ENCODE measurements at regions not wholly inside any gene's neighbourhood (a gene's known extent, or its start where the extent isn't known, plus 50 kb on each side); places are given as distances from the start of the nearest gene placed in this dataset.
"Not testable (repeated sequence)": the region's sequence is repeated elsewhere in the genome, so short reads cannot be mapped to it uniquely, and the experiment has no call there.

DNA sequence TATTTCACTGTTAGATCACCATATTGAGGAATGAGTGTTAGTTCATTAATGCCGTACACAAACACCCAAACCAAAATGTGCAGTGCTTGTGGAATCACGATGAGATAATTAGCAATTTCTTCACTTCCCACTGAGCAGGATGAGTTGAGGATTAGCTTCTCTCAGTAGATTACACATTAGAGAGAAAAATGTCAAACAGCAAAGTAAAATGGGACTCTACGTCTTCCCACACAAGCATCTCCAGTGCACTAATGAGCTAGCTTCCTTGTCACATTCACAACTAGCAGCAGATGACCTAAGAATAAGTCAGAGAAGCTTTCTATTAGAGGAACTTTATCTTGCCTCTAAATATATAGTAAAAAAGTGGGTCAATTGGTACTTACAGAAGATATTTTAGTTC lies 926.9 kb downstream of the TSN start:
- DNase-seq, result no peak

DNA sequence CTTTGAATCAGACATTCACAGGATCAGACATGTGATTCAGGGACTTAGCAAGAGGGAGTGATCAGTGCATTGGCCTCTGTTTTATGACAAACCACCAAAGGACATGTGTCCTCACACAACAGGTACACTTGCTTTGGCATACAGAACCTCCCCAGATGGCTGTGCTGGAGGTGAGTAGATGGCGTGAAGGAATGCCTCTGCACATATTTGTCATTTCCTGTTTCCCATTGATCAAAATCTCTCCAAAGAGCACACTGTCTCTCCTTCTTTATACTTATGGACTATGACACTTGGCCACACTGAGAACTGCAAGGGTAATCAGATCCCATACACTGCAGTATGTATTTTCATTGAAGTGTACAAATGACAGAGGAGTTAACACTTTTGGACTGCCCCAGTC lies 927.6 kb downstream of the TSN start:
- DNase-seq, result peak; percentile 85

DNA sequence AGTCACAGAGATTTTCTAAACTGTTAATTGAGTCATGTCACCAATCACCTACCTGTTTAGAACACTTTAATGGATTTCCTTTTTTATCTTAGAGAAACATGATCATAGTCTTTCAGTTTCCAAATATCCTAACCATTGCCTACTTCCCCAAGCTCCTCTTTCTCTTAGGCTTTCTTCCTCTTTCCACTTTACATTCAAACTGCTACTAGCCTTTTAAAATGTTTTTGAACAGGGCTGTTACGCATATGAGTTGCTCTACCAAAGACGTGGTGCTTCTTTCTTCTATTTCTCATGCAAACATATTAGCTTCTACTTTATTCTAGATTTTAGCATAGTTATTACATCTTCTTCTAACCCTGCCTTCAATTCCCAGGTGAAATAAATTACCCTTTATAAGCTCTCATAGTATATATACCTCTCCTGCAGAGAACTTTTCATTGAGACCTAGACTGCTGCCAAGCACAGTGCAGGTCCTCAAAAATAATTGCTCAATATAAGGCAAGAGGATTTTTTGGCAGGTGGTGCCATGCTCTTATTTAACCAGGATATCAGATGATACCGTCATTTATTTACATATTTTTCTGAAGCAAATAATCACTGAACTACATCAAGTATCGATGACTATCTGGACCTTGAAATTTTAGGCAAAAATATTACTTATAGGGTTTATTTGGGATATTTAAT lies 937.1 kb downstream of the TSN start:
- DNase-seq, result no peak

DNA sequence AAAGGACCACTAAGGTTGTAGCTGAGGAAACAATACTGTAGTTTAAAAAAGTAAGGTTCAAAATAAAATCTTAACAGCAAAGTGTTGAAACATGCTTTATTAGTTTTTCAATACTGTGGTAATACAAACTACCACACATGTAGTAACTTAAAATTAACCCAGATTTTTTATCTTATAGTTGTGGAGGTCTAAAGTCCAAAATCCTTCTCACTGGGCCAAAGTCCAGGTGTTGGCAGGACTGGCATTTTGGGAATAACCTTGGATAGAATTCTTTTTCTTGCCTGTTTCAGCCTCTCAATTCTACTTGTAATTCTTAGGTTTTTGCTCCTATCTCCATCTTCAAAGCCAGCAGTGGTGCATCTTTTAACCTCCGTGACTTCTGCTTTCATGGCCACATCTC lies 942.0 kb downstream of the TSN start:
- no peak for DNase-seq

DNA sequence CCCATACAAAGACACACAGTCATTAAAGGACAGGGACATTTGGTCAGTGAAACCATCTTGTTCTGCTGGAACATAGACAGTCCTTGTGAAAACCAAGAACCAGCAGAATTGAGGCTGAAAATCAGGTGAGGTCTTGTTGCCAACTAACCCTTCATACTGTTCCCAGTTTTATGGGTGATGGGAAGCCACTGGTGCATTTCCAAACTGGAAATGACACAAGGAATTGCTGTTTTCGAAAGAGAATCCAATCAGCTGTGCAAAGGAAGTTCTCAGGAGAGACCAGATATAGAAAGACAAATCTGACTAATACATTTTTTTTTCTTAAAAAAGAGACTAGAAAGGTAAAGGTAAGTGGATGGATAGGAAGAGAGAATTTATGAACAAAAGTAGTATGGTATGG lies 948.2 kb downstream of the TSN start:
- no peak for DNase-seq

DNA sequence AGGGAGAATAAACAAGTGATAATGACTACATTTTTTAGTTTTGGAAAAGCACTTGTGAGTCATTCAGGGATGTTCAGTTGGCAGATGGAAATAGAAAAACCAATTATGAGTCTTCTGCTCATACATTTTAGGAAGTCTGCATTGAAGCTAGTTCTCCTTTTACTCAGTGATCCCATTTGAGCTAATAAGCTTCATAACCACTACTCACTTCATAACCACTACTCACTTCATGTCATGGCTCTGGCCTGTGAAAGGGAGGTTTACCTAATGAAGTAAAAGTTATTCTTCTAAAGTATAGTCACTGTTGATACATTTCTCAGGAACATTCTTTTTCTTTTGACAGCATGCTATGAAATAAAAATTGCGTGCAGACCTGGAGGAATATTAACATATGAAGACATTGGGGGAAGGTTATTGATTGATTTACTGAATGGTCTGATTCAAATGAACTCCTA lies 948.7 kb downstream of the TSN start:
- DNase-seq, result no peak

GRCh38 chr2:122705746-122706145 lies 950.3 kb downstream of the TSN start:
- no peak for DNase-seq

GRCh38 chr2:122706757-122707223 lies 951.3 kb downstream of the TSN start:
- DNase-seq, result no peak

DNA sequence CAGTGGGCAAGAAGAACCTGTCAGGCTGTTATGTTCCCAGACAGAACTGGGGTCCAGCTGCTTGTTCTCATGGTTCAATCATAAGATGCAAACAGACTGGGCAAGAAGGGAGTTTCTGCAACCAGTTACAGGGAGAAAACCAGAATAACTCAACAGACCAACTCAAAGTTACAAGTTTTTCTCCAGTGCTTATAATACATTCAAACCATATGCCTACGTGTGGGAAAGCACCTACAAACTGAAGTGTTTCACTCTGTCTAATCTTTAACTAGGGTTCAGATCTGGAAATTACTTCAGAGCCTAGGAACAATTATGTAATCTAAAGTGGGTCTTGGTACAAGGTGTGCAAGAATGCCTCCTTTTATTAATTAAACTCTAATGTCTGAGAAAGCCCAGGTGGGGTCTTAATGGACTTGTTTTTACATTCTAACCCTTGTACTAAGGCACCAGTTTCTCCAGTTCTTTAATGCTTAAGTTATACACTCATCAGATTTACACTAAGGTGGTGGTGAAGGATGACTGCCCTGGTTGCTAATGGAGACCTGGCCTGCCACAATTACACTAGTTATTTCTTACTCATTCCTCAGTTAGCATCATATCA lies 951.9 kb downstream of the TSN start:
- peak; percentile 42 for DNase-seq

DNA sequence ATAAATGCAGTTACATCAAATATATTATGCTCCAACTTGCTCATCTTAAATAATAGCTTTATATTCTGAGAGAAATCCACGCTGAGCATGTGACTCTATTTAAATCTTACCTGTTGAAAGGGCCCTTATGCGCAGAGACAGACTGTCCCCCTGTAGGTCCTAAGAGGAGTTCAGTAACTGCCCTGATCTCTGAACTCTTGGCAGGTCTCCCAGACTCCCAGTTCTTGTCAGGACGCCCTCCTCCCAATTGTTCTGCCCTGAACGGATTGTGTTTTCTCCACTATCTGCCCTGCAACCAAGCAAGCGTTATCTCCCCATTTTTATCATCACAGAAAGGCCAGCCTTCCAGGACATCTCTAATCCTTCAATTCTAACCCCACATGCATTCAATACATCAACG lies 954.6 kb downstream of the TSN start:
- no peak for DNase-seq

DNA sequence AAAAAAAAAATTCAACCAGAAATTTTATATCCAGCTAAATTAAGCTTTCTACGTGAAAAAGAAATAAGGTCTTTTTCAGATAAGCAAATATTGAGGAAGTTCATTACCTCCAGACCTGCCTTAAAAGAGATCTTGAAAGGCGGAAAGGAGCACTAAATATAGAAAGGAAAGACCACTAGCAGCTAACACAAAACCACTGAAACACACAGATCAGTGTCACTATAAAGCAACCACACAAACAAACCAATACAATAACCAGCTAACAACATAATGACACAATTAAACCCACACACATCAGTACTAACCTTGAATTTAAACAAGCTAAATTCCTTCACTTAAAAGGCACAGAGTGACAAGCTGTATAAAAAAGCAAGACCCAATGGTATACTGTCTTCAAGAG lies 958.3 kb downstream of the TSN start:
- no peak for DNase-seq

DNA sequence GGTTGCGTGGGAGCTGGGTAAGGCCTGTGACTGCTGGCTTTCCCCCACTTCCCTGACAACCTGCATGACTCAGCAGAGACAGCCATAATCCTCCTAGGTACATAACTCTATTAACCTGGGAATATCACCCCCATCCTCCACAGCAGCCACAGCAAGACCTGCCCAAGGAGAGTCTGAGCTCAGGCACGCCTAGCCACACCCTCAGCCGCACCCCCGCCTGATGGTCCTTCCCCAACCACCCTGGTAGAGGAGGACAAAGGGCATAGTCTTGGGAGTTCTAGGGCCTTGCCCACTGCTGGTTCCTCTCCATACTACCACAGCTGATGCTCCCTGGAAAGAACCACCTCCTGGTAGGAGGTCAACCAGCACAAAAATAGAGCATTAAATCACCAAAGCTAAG lies 965.4 kb downstream of the TSN start:
- not testable (repeated sequence) for DNase-seq

GRCh38 chr2:122734766-122735424 lies 979.4 kb downstream of the TSN start:
- no peak for DNase-seq

DNA sequence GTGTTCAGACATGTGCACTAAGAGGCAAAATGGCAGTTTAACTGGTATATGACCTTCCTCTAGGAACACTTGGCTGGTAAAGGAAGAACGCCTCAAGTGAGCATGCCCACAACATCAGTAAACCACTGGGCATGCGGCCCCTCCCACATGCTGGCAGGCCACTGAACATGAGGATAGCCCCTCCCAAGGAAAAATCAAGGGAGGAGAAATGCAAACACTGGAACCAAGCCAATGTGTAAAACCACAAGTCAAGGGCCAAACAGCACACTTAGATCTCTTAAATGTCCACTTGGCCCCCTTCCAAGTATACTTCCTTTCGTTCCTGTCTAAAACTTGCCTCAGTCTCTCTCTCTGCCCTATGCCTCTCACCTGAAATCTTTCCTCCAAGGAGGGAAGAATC lies 980.8 kb downstream of the TSN start:
- DNase-seq, result peak; percentile 70

- DNase-seq, result no peak
Observed at GRCh38 chr2:122737429-122738077, 982.1 kb downstream of the TSN start.

GRCh38 chr2:122739732-122740593 lies 984.5 kb downstream of the TSN start:
- no peak for DNase-seq

DNA sequence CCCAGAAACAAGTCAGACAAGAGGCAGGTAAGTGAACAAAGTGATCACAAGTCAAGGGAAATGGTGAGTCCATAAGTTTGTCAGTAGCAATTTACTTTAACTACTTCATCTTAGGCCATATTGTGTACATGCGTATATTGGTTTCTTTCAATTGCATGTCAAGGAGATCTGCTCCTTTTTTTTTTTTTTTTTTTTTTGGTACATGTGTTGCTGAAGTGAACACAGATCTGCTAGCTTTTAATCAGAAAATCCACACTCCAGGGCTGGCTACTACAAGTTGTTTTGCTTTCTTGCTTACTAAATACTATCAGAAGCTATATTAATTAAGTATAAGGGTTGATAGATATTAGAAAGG lies 985.1 kb downstream of the TSN start:
- no peak for DNase-seq

DNA sequence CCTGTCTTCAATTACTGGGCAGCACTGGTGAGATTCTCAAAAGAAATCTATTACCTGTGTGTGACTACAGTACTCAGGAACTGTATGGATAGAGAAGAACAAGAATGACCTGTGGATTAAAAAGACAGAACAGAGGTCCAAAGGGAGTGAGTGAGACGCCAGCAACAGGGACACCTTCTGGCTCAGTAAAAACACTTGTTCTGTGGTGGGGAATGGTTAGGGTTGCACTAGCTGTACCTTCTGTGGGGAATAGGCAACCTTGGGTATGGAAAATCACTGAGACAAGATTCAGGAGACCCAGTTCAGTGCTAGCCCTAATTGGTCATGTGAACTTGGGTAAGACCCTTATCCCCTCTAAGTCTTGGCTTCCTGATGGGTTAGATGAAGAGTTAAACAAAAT lies 986.0 kb downstream of the TSN start:
- DNase-seq, result no peak

GRCh38 chr2:122743021-122743675 lies 987.7 kb downstream of the TSN start:
- DNase-seq, result no peak

GRCh38 chr2:122745603-122746002 lies 990.2 kb downstream of the TSN start:
- DNase-seq, result no peak

DNA sequence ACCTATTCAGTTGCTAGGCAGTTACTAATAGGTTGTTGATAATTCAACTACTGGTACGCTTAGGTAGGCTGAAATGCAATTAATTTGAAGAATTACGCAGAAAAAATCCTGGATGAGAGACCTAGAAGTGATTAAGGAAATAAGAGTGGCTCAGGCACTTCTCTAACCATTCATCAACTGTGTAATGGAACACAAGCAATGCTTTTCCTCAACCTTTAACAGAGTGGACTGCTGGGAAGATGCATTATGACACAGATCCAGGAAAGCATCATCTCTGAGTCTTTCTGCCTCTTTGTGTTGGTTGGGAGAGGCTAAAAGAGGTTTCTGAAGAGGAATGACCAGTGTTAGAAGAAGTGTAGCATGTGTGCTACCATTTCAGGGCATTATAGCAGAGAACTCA lies 992.2 kb downstream of the TSN start:
- no peak for DNase-seq

DNA sequence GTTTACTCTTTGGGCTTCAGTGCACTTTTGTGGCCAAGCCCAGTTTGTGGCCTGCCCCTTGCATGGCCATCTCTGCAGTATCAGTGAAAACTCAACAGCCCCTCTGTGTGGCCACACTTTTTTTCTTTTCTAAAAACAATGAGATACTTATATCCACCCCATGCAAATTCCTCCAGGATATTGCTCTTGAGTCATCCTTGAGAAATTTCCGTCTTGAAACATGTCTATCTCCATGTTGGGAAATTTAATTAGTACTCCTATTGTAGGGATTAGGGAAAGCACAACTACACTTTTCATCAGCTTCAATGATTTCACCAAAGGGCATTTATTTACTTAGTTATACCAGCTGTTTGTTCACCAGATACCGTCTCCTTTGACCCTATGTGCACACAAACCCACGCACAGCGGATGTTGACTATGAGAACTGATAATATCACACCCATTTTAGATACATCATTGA lies 993.1 kb downstream of the TSN start:
- DNase-seq, result peak; percentile 90

Measured in DMS53 (cell line).